ENCODE measurements at regions not wholly inside any gene's neighbourhood (a gene's known extent, or its start where the extent isn't known, plus 50 kb on each side); places are given as distances from the start of the nearest gene placed in this dataset.

GRCh38 chr6:11330413-11330760 is 97.9 kb upstream of the NEDD9 start:
- no peak for ATAC-seq (ENCODE audit: poor library complexity)
- TF ChIP-seq, protein P1, sequence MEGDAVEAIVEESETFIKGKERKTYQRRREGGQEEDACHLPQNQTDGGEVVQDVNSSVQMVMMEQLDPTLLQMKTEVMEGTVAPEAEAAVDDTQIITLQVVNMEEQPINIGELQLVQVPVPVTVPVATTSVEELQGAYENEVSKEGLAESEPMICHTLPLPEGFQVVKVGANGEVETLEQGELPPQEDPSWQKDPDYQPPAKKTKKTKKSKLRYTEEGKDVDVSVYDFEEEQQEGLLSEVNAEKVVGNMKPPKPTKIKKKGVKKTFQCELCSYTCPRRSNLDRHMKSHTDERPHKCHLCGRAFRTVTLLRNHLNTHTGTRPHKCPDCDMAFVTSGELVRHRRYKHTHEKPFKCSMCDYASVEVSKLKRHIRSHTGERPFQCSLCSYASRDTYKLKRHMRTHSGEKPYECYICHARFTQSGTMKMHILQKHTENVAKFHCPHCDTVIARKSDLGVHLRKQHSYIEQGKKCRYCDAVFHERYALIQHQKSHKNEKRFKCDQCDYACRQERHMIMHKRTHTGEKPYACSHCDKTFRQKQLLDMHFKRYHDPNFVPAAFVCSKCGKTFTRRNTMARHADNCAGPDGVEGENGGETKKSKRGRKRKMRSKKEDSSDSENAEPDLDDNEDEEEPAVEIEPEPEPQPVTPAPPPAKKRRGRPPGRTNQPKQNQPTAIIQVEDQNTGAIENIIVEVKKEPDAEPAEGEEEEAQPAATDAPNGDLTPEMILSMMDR (IDR thresholded peaks at IDR 0.05), result no peak
- no peak overlapping the region for H3K4me3 Mint-ChIP-seq

GRCh38 chr6:11329726-11330412 is 97.4 kb upstream of the NEDD9 start:
- Mint-ChIP-seq H3K4me3 (no peak overlapping the region), H3K36me3 (ENCODE audit: low read depth) (peaks cover 45% of the 10 kb centered on the region), H3K9me3 (no peaks in the 10 kb centered on the region), H3K27ac (peak overlapping the region; percentile 70), H3K27me3 (no peaks in the 10 kb centered on the region), H3K4me1 (ENCODE audit: low read depth) (peaks cover 71% of the 10 kb centered on the region)
- H3K27ac ChIP-seq (ENCODE audit: low read depth in 1 of 2, low read length in 2 of 2), result no peak overlapping the region
- H3K36me3 ChIP-seq (ENCODE audit: insufficient read depth, low read length), result peaks cover 33% of the 10 kb centered on the region
- H3K4me3 ChIP-seq (ENCODE audit: low read length), result no peak overlapping the region
- ChIA-PET CTCF (interaction anchor here (1.5 kb wide), 1 partner anchor 19 kb away, joined by 3 read pairs; no protein-coding TSS in a partner anchor), POLR2A (interaction anchor here (0.9 kb wide), 1 partner anchor 52 kb away, joined by 3 read pairs; no protein-coding TSS in a partner anchor)
- H3K4me1 ChIP-seq (ENCODE audit: insufficient read depth, low read length), result peaks cover 20% of the 10 kb centered on the region
- DNase-seq, result no peak
- intact Hi-C loops (cut with DNase I, micrococcal nuclease), result no loop called here
- ATAC-seq (ENCODE audit: poor library complexity), result no peak
- TF ChIP-seq, protein P1 (IDR thresholded peaks at IDR 0.05), result no peak
- no peaks in the 10 kb centered on the region for H3K9me3 ChIP-seq (ENCODE audit: control insufficient read depth in 1 of 2, insufficient read depth in 1 of 2, low read length in 2 of 2)
- H3K27me3 ChIP-seq (ENCODE audit: control insufficient read depth in 1 of 2, insufficient read depth in 2 of 2, low read length in 2 of 2), result no peaks in the 10 kb centered on the region

More at GRCh38 chr6:11330413-11330760, 97.9 kb upstream of the NEDD9 start:
- no peak overlapping the region for H3K4me3 ChIP-seq (ENCODE audit: low read length)
- intact Hi-C loops (cut with DNase I, micrococcal nuclease), result no loop called here
- peak in 2 of 14 experiments; percentile 35 to 44 for DNase-seq
- Mint-ChIP-seq H3K27ac (peak overlapping the region; percentile 70), H3K9me3 (no peaks in the 10 kb centered on the region), H3K27me3 (no peaks in the 10 kb centered on the region), H3K36me3 (ENCODE audit: low read depth) (peaks cover 45% of the 10 kb centered on the region), H3K4me1 (ENCODE audit: low read depth) (peaks cover 72% of the 10 kb centered on the region)
- no peaks in the 10 kb centered on the region for H3K27me3 ChIP-seq (ENCODE audit: control insufficient read depth in 1 of 2, insufficient read depth in 2 of 2, low read length in 2 of 2)
- H3K27ac ChIP-seq (ENCODE audit: low read depth in 1 of 2, low read length in 2 of 2), result no peak overlapping the region
- H3K36me3 ChIP-seq (ENCODE audit: insufficient read depth, low read length), result peaks cover 33% of the 10 kb centered on the region
- ChIA-PET CTCF (no interaction called here), POLR2A (interaction anchor here (0.9 to 2.1 kb wide), 2 partner anchors 37 to 52 kb away, joined by 3 to 5 read pairs; no protein-coding TSS in a partner anchor)
- H3K4me1 ChIP-seq (ENCODE audit: insufficient read depth, low read length), result peaks cover 20% of the 10 kb centered on the region
- H3K9me3 ChIP-seq (ENCODE audit: control insufficient read depth in 1 of 2, insufficient read depth in 1 of 2, low read length in 2 of 2), result no peaks in the 10 kb centered on the region

- ATAC-seq (ENCODE audit: poor library complexity), result no peak
- Mint-ChIP-seq H3K27ac (no peak overlapping the region), H3K4me1 (ENCODE audit: low read depth) (peaks cover 70% of the 10 kb centered on the region), H3K9me3 (no peaks in the 10 kb centered on the region), H3K4me3 (no peak overlapping the region), H3K36me3 (ENCODE audit: low read depth) (peaks cover 51% of the 10 kb centered on the region), H3K27me3 (no peaks in the 10 kb centered on the region)
- POLR2A ChIA-PET, result interaction anchor here (0.6 kb wide), 1 partner anchor 25 kb away, joined by 3 read pairs; no protein-coding TSS in a partner anchor
- TF ChIP-seq, protein P1 (IDR thresholded peaks at IDR 0.05), result no peak
- Histone ChIP-seq H3K27me3 (ENCODE audit: control insufficient read depth in 1 of 2, insufficient read depth in 2 of 2, low read length in 2 of 2) (no peaks in the 10 kb centered on the region), H3K4me3 (ENCODE audit: low read length) (no peak overlapping the region), H3K9me3 (ENCODE audit: control insufficient read depth in 1 of 2, insufficient read depth in 1 of 2, low read length in 2 of 2) (no peaks in the 10 kb centered on the region), H3K36me3 (ENCODE audit: insufficient read depth, low read length) (peaks cover 39% of the 10 kb centered on the region), H3K4me1 (ENCODE audit: insufficient read depth, low read length) (peaks cover 28% of the 10 kb centered on the region), H3K27ac (ENCODE audit: low read depth in 1 of 2, low read length in 2 of 2) (no peak overlapping the region)
- CTCF ChIA-PET, result interaction anchor here (1.5 kb wide), 1 partner anchor 20 kb away, joined by 3 read pairs; no protein-coding TSS in a partner anchor
- intact Hi-C loops (cut with DNase I, micrococcal nuclease), result no loop called here
- DNase-seq, result no peak
These were observed 96.3 kb upstream of the NEDD9 start for GRCh38 chr6:11328613-11329247.
